BE2C (cell line): ENCODE measurements at regions not wholly inside any gene's neighbourhood (a gene's known extent, or its start where the extent isn't known, plus 50 kb on each side); places are given as distances from the start of the nearest gene placed in this dataset.

Experiments
- DNase-seq: peaks from one replicate; pipeline ENCODE4 v3.0.0-alpha.2; 2020
- H3K27me3 ChIP-seq: fragments of 250-450 bp; sonication (Bioruptor Pico); 2 replicates; pipeline ENCODE4 v1.5.1; 2020; ENCODE audit warnings: mild to moderate bottlenecking
- H3K36me3 ChIP-seq: fragments of 250-450 bp; sonication (Bioruptor Pico); 2 replicates; pipeline ENCODE4 v1.5.1; 2020; ENCODE audit warnings: mild to moderate bottlenecking
- H3K4me1 ChIP-seq: fragments of 250-450 bp; sonication (Bioruptor Pico); 2 replicates; pipeline ENCODE4 v1.5.1; 2020
- H3K4me3 ChIP-seq: 2 replicates; pipeline ENCODE4 v1.5.1; 2011; ENCODE audit warnings: low read depth, low read length
- H3K9me3 ChIP-seq: fragments of 250-450 bp; sonication (Bioruptor Pico); 2 replicates; pipeline ENCODE4 v1.5.1; 2020
- CTCF ChIP-seq: IDR thresholded peaks from 2 replicates; pipeline ENCODE4 v1.5.1; 2012; ENCODE audit warnings: mild to moderate bottlenecking, low read depth, low read length

- no peaks in the 10 kb centered on the region for H3K27me3 ChIP-seq
- no peak for TF ChIP-seq CTCF
- no peaks in the 10 kb centered on the region for H3K9me3 ChIP-seq
- no peak overlapping the region for H3K4me3 ChIP-seq
- H3K4me1 ChIP-seq = peaks cover 3% of the 10 kb centered on the region; the same call in 1 of the 2 replicates
- no peaks in the 10 kb centered on the region for H3K36me3 ChIP-seq
- no peak for DNase-seq
These were observed 56.5 kb upstream of the HAND1 start for GRCh38 chr5:154534457-154535050.

GRCh38 chr5:154529282-154529681 lies 51.3 kb upstream of the HAND1 start:
- no peaks in the 10 kb centered on the region for H3K27me3 ChIP-seq
- no peaks in the 10 kb centered on the region for H3K36me3 ChIP-seq
- DNase-seq = no peak
- TF ChIP-seq CTCF = no peak
- no peak overlapping the region for H3K4me3 ChIP-seq
- peaks cover 38% of the 10 kb centered on the region for H3K4me1 ChIP-seq
- no peaks in the 10 kb centered on the region; the same call in 1 of the 2 replicates for H3K9me3 ChIP-seq

- Histone ChIP-seq H3K9me3 (no peaks in the 10 kb centered on the region; the same call in 1 of the 2 replicates), H3K4me3 (no peak overlapping the region), H3K27me3 (no peaks in the 10 kb centered on the region), H3K4me1 (peaks cover 46% of the 10 kb centered on the region), H3K36me3 (no peaks in the 10 kb centered on the region)
- no peak for TF ChIP-seq CTCF
- peak; percentile 86 for DNase-seq
These were observed 50.1 kb upstream of the HAND1 start for GRCh38 chr5:154528005-154528594.
